ENCODE measurements at regions not wholly inside any gene's neighbourhood (a gene's known extent, or its start where the extent isn't known, plus 50 kb on each side); places are given as distances from the start of the nearest gene placed in this dataset.

GRCh38 chr9:3704890-3705289 is 179.1 kb upstream of the RFX3 start:
- TF ChIP-seq, protein P1, sequence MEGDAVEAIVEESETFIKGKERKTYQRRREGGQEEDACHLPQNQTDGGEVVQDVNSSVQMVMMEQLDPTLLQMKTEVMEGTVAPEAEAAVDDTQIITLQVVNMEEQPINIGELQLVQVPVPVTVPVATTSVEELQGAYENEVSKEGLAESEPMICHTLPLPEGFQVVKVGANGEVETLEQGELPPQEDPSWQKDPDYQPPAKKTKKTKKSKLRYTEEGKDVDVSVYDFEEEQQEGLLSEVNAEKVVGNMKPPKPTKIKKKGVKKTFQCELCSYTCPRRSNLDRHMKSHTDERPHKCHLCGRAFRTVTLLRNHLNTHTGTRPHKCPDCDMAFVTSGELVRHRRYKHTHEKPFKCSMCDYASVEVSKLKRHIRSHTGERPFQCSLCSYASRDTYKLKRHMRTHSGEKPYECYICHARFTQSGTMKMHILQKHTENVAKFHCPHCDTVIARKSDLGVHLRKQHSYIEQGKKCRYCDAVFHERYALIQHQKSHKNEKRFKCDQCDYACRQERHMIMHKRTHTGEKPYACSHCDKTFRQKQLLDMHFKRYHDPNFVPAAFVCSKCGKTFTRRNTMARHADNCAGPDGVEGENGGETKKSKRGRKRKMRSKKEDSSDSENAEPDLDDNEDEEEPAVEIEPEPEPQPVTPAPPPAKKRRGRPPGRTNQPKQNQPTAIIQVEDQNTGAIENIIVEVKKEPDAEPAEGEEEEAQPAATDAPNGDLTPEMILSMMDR (IDR thresholded peaks at IDR 0.05): no peak
- TF ChIP-seq POLR2A (IDR thresholded peaks at IDR 0.05): no peak

All from lower leg skin (tissue), 3 donors.